ENCODE measurements at regions not wholly inside any gene's neighbourhood (a gene's known extent, or its start where the extent isn't known, plus 50 kb on each side); places are given as distances from the start of the nearest gene placed in this dataset.
"Not testable (repeated sequence)": the region's sequence is repeated elsewhere in the genome, so short reads cannot be mapped to it uniquely, and the experiment has no call there.

DNA sequence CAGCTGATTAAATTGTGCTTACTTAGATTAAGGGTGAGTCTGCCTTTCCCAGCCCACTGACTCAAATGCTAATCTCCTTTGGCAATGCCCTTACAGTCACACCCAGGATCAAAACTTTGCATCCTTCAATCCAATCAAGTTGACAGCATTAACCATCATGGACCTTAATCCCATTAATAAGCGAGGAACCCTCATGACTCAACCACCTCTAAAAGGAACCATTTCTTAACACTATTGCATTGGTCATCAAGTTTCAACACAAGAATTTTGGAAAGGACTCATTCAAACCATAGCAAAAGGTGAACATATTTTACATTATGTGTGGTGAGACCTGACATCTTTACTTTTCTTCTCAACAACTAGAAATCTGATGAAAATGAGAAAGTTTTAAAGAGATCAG lies 187.0 kb downstream of the OSR1 start:
- Mint-ChIP-seq H3K4me3 (no peak overlapping the region), H3K9me3 (peaks cover 0 to 22% (median 4%) of the 10 kb centered on the region in 11 donors), H3K4me1 (peaks cover 0 to 1% (median 0%) of the 10 kb centered on the region in 7 donors), H3K27ac (no peak overlapping the region), H3K36me3 (no peaks in the 10 kb centered on the region), H3K27me3 (peaks cover 0 to 4% (median 0%) of the 10 kb centered on the region in 5 donors)
- H3K27ac ChIP-seq (ENCODE audit: low read depth, low read length): no peak overlapping the region
- intact Hi-C loops (cut with micrococcal nuclease): no loop called here
- no peaks in the 10 kb centered on the region for H3K9me3 ChIP-seq (ENCODE audit: control insufficient read depth in 2 of 3, low read length in 3 of 3)
- POLR2A ChIA-PET: no interaction called here
- CTCF ChIA-PET: no interaction called here
- DNase-seq: no peak
- no peak overlapping the region for H3K4me3 ChIP-seq (ENCODE audit: low read length)
- H3K36me3 ChIP-seq (ENCODE audit: control insufficient read depth in 2 of 3, insufficient read depth in 3 of 3, low read length in 3 of 3): no peaks in the 10 kb centered on the region
- no peaks in the 10 kb centered on the region for H3K4me1 ChIP-seq (ENCODE audit: control insufficient read depth in 2 of 2, insufficient read depth in 2 of 2, low read length in 2 of 2)
- ATAC-seq: no peak
- no peaks in the 10 kb centered on the region for H3K27me3 ChIP-seq (ENCODE audit: control insufficient read depth in 2 of 2, insufficient read depth in 2 of 2, low read length in 2 of 2)

DNA sequence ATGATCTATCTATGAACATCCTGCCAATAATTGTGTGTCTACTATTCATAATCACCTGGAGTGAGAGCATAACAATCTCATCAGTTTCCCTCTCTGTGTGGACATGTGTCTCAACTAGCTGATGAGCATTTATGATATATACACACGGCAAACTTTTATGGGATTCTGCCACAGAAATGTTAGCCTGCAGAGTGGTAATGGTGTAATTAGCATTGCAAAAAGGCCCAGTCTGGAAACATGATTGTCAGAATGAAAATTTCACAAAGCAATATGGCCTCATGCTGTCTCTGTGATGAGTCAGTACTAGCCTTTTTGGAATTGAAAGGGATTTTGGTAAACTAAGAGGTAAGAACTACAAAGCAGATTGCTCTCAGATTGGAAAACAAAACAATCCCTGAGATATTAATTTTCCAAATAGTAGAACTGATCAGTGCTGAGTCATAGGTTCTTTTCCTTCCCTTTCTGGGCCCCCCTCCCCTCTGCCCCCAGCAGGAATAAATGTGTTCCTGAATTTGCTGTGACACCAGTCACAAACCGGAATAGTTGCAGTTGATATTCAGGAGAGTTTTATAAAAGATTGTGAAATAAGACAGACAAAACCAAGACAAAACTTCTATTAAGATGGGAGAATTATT lies 189.2 kb downstream of the OSR1 start:
- CTCF ChIA-PET: no interaction called here
- H3K27me3 ChIP-seq (ENCODE audit: control insufficient read depth in 2 of 2, insufficient read depth in 2 of 2, low read length in 2 of 2): no peaks in the 10 kb centered on the region
- H3K27ac ChIP-seq (ENCODE audit: low read depth, low read length): no peak overlapping the region
- POLR2A ChIA-PET: no interaction called here
- ATAC-seq (no peak), DNase-seq (no peak)
- H3K27ac Mint-ChIP-seq: no peak overlapping the region
- peaks cover 0 to 1% (median 0%) of the 10 kb centered on the region in 7 donors for H3K4me1 Mint-ChIP-seq
- H3K9me3 ChIP-seq (ENCODE audit: control insufficient read depth in 2 of 3, low read length in 3 of 3): no peaks in the 10 kb centered on the region
- peaks cover 0 to 22% (median 4%) of the 10 kb centered on the region in 11 donors for H3K9me3 Mint-ChIP-seq
- no peak overlapping the region for H3K4me3 ChIP-seq (ENCODE audit: low read length)
- H3K4me1 ChIP-seq (ENCODE audit: control insufficient read depth in 2 of 2, insufficient read depth in 2 of 2, low read length in 2 of 2): no peaks in the 10 kb centered on the region
- H3K27me3 Mint-ChIP-seq: no peaks in the 10 kb centered on the region
- no peaks in the 10 kb centered on the region for H3K36me3 Mint-ChIP-seq
- intact Hi-C loops (cut with micrococcal nuclease): no loop called here
- no peak overlapping the region for H3K4me3 Mint-ChIP-seq
- H3K36me3 ChIP-seq (ENCODE audit: control insufficient read depth in 2 of 3, insufficient read depth in 3 of 3, low read length in 3 of 3): no peaks in the 10 kb centered on the region

DNA sequence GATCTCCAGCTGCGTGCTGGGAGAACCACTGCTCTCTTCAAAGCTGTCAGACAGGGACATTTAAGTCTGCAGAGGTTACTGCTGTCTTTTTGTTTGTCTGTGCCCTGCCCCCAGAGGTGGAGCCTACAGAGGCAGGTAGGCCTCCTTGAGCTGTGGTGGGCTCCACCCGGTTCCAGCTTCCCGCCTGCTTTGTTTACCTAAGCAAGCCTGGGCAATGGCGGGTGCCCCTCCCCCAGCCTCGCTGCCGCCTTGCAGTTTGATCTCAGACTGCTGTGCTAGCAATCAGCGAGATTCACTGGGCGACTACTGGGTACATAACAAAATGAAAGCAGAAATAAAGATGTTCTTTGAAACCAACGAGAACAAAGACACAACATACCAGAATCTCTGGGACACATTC lies 194.3 kb downstream of the OSR1 start:
- H3K9me3 ChIP-seq (ENCODE audit: control insufficient read depth in 2 of 3, low read length in 3 of 3); H3K36me3 ChIP-seq (ENCODE audit: control insufficient read depth in 2 of 3, insufficient read depth in 3 of 3, low read length in 3 of 3); H3K4me3 Mint-ChIP-seq; H3K27ac Mint-ChIP-seq; H3K27me3 Mint-ChIP-seq; H3K36me3 Mint-ChIP-seq; DNase-seq; H3K4me1 Mint-ChIP-seq; CTCF ChIA-PET; intact Hi-C loops (cut with micrococcal nuclease); H3K27ac ChIP-seq (ENCODE audit: low read depth, low read length); H3K4me1 ChIP-seq (ENCODE audit: control insufficient read depth in 2 of 2, insufficient read depth in 2 of 2, low read length in 2 of 2); H3K4me3 ChIP-seq (ENCODE audit: low read length); ATAC-seq; POLR2A ChIA-PET; H3K27me3 ChIP-seq (ENCODE audit: control insufficient read depth in 2 of 2, insufficient read depth in 2 of 2, low read length in 2 of 2): not testable (repeated sequence)
- peaks cover 5 to 32% (median 9%) of the 10 kb centered on the region in 11 donors for H3K9me3 Mint-ChIP-seq

- Mint-ChIP-seq H3K27me3 (no peaks in the 10 kb centered on the region), H3K27ac (no peak overlapping the region), H3K4me1 (no peaks in the 10 kb centered on the region), H3K9me3 (peaks cover 2 to 27% (median 9%) of the 10 kb centered on the region in 11 donors), H3K4me3 (no peak overlapping the region), H3K36me3 (no peaks in the 10 kb centered on the region)
- Histone ChIP-seq H3K4me1 (ENCODE audit: control insufficient read depth in 2 of 2, insufficient read depth in 2 of 2, low read length in 2 of 2) (no peaks in the 10 kb centered on the region), H3K27ac (ENCODE audit: low read depth, low read length) (no peak overlapping the region), H3K27me3 (ENCODE audit: control insufficient read depth in 2 of 2, insufficient read depth in 2 of 2, low read length in 2 of 2) (no peaks in the 10 kb centered on the region), H3K9me3 (ENCODE audit: control insufficient read depth in 2 of 3, low read length in 3 of 3) (peaks cover 0 to 6% (median 0%) of the 10 kb centered on the region in 3 experiments), H3K4me3 (ENCODE audit: low read length) (no peak overlapping the region), H3K36me3 (ENCODE audit: control insufficient read depth in 2 of 3, insufficient read depth in 3 of 3, low read length in 3 of 3) (no peaks in the 10 kb centered on the region)
- intact Hi-C loops (cut with micrococcal nuclease): no loop called here
- DNase-seq (no peak), ATAC-seq (no peak)
- ChIA-PET CTCF (no interaction called here), POLR2A (no interaction called here)
These were observed 199.5 kb downstream of the OSR1 start for GRCh38 chr2:19158896-19159295.

DNA sequence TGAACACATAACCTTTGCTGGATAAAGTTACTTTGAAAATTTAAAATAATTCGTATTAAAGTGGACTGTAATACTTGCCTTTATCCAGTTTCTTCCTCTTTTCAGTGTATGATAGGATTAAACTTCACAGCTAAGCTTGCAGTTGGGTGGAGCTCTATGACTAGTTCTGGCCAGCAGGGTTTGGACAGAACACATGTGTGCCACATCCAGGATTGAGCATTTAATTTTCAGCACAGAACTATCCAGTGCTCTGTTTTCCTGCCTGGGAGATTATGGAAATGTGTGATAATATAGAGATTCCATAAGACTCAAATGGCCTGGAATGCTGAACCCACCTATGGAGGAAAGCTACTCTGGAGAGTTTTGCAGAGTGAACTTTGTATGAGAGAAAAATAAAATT lies 200.2 kb downstream of the OSR1 start:
- no peaks in the 10 kb centered on the region for H3K36me3 Mint-ChIP-seq
- intact Hi-C loops (cut with micrococcal nuclease): no loop called here
- no peaks in the 10 kb centered on the region for H3K36me3 ChIP-seq (ENCODE audit: control insufficient read depth in 2 of 3, insufficient read depth in 3 of 3, low read length in 3 of 3)
- H3K4me3 Mint-ChIP-seq: no peak overlapping the region
- H3K9me3 ChIP-seq (ENCODE audit: control insufficient read depth in 2 of 3, low read length in 3 of 3): peaks cover 0 to 6% (median 0%) of the 10 kb centered on the region in 3 experiments
- H3K4me1 ChIP-seq (ENCODE audit: control insufficient read depth in 2 of 2, insufficient read depth in 2 of 2, low read length in 2 of 2): no peaks in the 10 kb centered on the region
- no peaks in the 10 kb centered on the region for H3K27me3 Mint-ChIP-seq
- POLR2A ChIA-PET: no interaction called here
- H3K27ac ChIP-seq (ENCODE audit: low read depth, low read length): no peak overlapping the region
- no peaks in the 10 kb centered on the region for H3K4me1 Mint-ChIP-seq
- H3K27me3 ChIP-seq (ENCODE audit: control insufficient read depth in 2 of 2, insufficient read depth in 2 of 2, low read length in 2 of 2): no peaks in the 10 kb centered on the region
- H3K27ac Mint-ChIP-seq: no peak overlapping the region
- CTCF ChIA-PET: no interaction called here
- H3K9me3 Mint-ChIP-seq: peaks cover 2 to 30% (median 8%) of the 10 kb centered on the region in 11 donors
- no peak for DNase-seq
- no peak overlapping the region for H3K4me3 ChIP-seq (ENCODE audit: low read length)
- no peak for ATAC-seq

DNA sequence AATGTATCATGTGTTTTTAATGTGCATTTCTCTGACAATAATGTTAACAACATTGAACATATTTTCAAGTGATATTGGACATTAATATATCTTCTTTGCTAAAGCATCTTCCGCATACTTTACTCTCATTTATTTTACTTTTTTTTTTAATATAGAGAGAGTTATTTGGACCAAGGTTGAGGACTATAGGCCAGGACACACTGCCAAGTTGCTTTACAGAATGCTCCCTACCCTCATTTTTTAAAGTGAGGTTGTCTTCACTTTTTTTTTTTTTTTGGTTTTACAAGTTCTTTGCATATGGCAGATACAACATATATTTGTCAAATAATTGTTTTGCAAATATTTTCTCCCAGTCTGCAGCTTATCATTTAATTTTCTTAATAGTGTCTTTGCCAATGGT lies 201.8 kb downstream of the OSR1 start:
- H3K27me3 Mint-ChIP-seq: no peaks in the 10 kb centered on the region
- H3K9me3 ChIP-seq (ENCODE audit: control insufficient read depth in 2 of 3, low read length in 3 of 3): peaks cover 0 to 6% (median 0%) of the 10 kb centered on the region in 3 experiments
- intact Hi-C loops (cut with micrococcal nuclease): no loop called here
- no peak for ATAC-seq
- no peaks in the 10 kb centered on the region for H3K27me3 ChIP-seq (ENCODE audit: control insufficient read depth in 2 of 2, insufficient read depth in 2 of 2, low read length in 2 of 2)
- no peak overlapping the region for H3K27ac ChIP-seq (ENCODE audit: low read depth, low read length)
- POLR2A ChIA-PET: no interaction called here
- no peaks in the 10 kb centered on the region for H3K4me1 ChIP-seq (ENCODE audit: control insufficient read depth in 2 of 2, insufficient read depth in 2 of 2, low read length in 2 of 2)
- H3K36me3 Mint-ChIP-seq: peaks cover 0 to 5% (median 0%) of the 10 kb centered on the region in 5 donors
- H3K4me1 Mint-ChIP-seq: no peaks in the 10 kb centered on the region
- H3K36me3 ChIP-seq (ENCODE audit: control insufficient read depth in 2 of 3, insufficient read depth in 3 of 3, low read length in 3 of 3): no peaks in the 10 kb centered on the region
- H3K9me3 Mint-ChIP-seq: peaks cover 8 to 44% (median 17%) of the 10 kb centered on the region in 11 donors
- H3K4me3 Mint-ChIP-seq: no peak overlapping the region
- H3K27ac Mint-ChIP-seq: no peak overlapping the region
- CTCF ChIA-PET: no interaction called here
- no peak for DNase-seq
- no peak overlapping the region for H3K4me3 ChIP-seq (ENCODE audit: low read length)

DNA sequence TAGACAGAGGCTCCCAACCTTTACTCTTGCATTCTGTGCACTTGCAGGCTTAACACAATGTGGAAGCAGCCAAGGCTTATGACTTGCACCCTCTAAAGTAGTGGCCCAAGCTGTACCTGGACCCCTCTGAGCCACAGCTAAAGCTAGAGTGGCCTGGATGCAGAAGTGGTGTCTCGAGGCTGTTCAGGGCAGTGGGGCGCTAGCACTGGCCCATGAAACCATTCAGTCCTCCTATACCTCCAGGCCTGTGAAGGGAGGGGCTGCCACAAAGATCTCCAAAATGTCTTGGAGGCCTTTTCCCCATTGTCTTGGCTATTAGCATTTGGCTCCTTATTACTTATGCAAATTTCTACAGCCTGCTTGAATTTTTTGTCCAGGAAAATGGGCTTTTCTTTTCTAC lies 207.7 kb downstream of the OSR1 start:
- ATAC-seq: no peak
- Mint-ChIP-seq H3K4me3 (no peak overlapping the region), H3K9me3 (peaks cover 11 to 41% (median 34%) of the 10 kb centered on the region in 11 donors), H3K4me1 (no peaks in the 10 kb centered on the region), H3K36me3 (peaks cover 0 to 8% (median 0%) of the 10 kb centered on the region in 5 donors), H3K27ac (no peak overlapping the region), H3K27me3 (peaks cover 0 to 11% (median 0%) of the 10 kb centered on the region in 5 donors)
- H3K36me3 ChIP-seq (ENCODE audit: control insufficient read depth in 2 of 3, insufficient read depth in 3 of 3, low read length in 3 of 3): no peaks in the 10 kb centered on the region
- no peak overlapping the region for H3K27ac ChIP-seq (ENCODE audit: low read depth, low read length)
- POLR2A ChIA-PET: no interaction called here
- H3K4me1 ChIP-seq (ENCODE audit: control insufficient read depth in 2 of 2, insufficient read depth in 2 of 2, low read length in 2 of 2): no peaks in the 10 kb centered on the region
- H3K4me3 ChIP-seq (ENCODE audit: low read length): no peak overlapping the region
- H3K27me3 ChIP-seq (ENCODE audit: control insufficient read depth in 2 of 2, insufficient read depth in 2 of 2, low read length in 2 of 2): no peaks in the 10 kb centered on the region
- CTCF ChIA-PET: no interaction called here
- intact Hi-C loops (cut with micrococcal nuclease): no loop called here
- no peak for DNase-seq
- peaks cover 0 to 13% (median 0%) of the 10 kb centered on the region in 3 experiments for H3K9me3 ChIP-seq (ENCODE audit: control insufficient read depth in 2 of 3, low read length in 3 of 3)
